OCI-LY3 (cell line): ENCODE measurements at regions not wholly inside any gene's neighbourhood (a gene's known extent, or its start where the extent isn't known, plus 50 kb on each side); places are given as distances from the start of the nearest gene placed in this dataset.
"Not testable (repeated sequence)": the region's sequence is repeated elsewhere in the genome, so short reads cannot be mapped to it uniquely, and the experiment has no call there.

ENCODE experiments used
- H2AFZ ChIP-seq: fragments of 200-600, 300-600 bp; shearing (Covaris generic); 2 replicates; pipeline ENCODE4 v1.6.0; 2014; ENCODE audit warnings: antibody characterized with exemption, low read depth, low read length
- H3K27ac ChIP-seq: fragments of 200-600, 300-600 bp; sonication (generic); 2 replicates; pipeline ENCODE4 v1.5.1; 2014; ENCODE audit warnings: mild to moderate bottlenecking, low read length, moderate library complexity, mixed read lengths
- H3K27me3 ChIP-seq: fragments of 200-600, 300-600 bp; sonication (generic); 2 replicates; pipeline ENCODE4 v1.6.1; 2014; ENCODE audit warnings: low read depth, low read length, mixed read lengths
- H3K36me3 ChIP-seq: fragments of 200-600, 300-600 bp; sonication (generic); replicated peaks from 2 replicates; pipeline ENCODE3; 2014; ENCODE audit warnings: low read depth, low read length, mixed read lengths
- H3K4me1 ChIP-seq: fragments of 300-600, 200-600 bp; sonication (generic); 2 replicates; pipeline ENCODE4 v1.6.1; 2014; ENCODE audit warnings: low read length, mixed read lengths
- H3K4me2 ChIP-seq: fragments of 200-600, 300-600 bp; sonication (generic); 2 replicates; pipeline ENCODE4 v1.6.1; 2014; ENCODE audit warnings: low read length, mixed read lengths
- H3K4me3 ChIP-seq: fragments of 300-600, 200-600 bp; sonication (generic); 2 replicates; pipeline ENCODE4 v1.5.1; 2014; ENCODE audit warnings: antibody characterized with exemption, mild to moderate bottlenecking, low read length, moderate library complexity
- H3K79me2 ChIP-seq: fragments of 300-600, 200-600 bp; shearing (Covaris generic); 2 replicates; pipeline ENCODE4 v1.6.1; 2014; ENCODE audit warnings: mild to moderate bottlenecking, low read length, mixed read lengths
- H3K9ac ChIP-seq: fragments of 300-600, 200-600 bp; shearing (Covaris generic); 2 replicates; pipeline ENCODE4 v1.6.0; 2014; ENCODE audit warnings: mild to moderate bottlenecking, low read length, moderate library complexity
- H3K9me3 ChIP-seq: fragments of 200-600, 300-600 bp; shearing (Covaris generic); 2 replicates; pipeline ENCODE4 v1.6.1; 2014; ENCODE audit warnings: low read length, mixed read lengths; ENCODE audit not compliant: insufficient read depth
- H4K20me1 ChIP-seq: fragments of 200-600, 300-600 bp; sonication (generic); 2 replicates; pipeline ENCODE4 v1.6.1; 2016; ENCODE audit warnings: low read length, mixed read lengths; ENCODE audit not compliant: insufficient read depth
- EZH2phosphoT487 ChIP-seq: fragments of 200-600 bp; shearing (Covaris generic); IDR thresholded peaks from 2 replicates; pipeline ENCODE4 v1.6.1; 2018; ENCODE audit warnings: antibody characterized with exemption, mixed run types, low read depth
- TF ChIP-seq, protein P1 (sequence below): fragments of 200-600, 300-600 bp; sonication (generic); IDR thresholded peaks from 2 replicates; pipeline ENCODE4 v1.5.1; 2014; ENCODE audit warnings: antibody characterized with exemption, low read length, low read depth

DNA sequence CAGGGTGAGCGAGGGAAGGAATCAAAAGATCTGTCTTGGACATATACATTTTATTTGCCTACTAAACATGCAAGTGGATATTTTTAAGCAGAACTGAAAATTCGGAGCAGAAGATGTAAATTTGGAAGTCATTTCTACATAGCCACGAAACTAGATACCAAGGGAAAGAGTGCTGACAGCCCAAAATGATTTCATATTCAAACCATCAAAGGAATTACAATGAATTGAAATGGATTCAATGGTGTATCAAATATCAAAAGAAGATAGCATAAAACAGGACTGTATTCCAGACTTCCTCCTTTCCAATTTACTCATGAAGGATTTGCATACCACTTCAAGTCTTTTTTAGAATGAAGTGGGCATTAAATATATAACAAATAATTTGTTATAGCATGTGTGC, 313.5 kb upstream of the KITLG start:
- Histone ChIP-seq H3K27ac (no peak overlapping the region), H2AFZ (no peak overlapping the region), H3K4me1 (peaks cover 55% of the 10 kb centered on the region), H3K79me2 (no peaks in the 10 kb centered on the region), H3K36me3 (no peaks in the 10 kb centered on the region), H3K9me3 (no peaks in the 10 kb centered on the region), H3K4me2 (peak overlapping the region; percentile 34), H3K4me3 (no peak overlapping the region), H3K9ac (no peak overlapping the region), H3K27me3 (no peaks in the 10 kb centered on the region), H4K20me1 (no peaks in the 10 kb centered on the region)
- TF ChIP-seq, protein P1, sequence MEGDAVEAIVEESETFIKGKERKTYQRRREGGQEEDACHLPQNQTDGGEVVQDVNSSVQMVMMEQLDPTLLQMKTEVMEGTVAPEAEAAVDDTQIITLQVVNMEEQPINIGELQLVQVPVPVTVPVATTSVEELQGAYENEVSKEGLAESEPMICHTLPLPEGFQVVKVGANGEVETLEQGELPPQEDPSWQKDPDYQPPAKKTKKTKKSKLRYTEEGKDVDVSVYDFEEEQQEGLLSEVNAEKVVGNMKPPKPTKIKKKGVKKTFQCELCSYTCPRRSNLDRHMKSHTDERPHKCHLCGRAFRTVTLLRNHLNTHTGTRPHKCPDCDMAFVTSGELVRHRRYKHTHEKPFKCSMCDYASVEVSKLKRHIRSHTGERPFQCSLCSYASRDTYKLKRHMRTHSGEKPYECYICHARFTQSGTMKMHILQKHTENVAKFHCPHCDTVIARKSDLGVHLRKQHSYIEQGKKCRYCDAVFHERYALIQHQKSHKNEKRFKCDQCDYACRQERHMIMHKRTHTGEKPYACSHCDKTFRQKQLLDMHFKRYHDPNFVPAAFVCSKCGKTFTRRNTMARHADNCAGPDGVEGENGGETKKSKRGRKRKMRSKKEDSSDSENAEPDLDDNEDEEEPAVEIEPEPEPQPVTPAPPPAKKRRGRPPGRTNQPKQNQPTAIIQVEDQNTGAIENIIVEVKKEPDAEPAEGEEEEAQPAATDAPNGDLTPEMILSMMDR, result no peak
- TF ChIP-seq EZH2phosphoT487, result no peak

DNA sequence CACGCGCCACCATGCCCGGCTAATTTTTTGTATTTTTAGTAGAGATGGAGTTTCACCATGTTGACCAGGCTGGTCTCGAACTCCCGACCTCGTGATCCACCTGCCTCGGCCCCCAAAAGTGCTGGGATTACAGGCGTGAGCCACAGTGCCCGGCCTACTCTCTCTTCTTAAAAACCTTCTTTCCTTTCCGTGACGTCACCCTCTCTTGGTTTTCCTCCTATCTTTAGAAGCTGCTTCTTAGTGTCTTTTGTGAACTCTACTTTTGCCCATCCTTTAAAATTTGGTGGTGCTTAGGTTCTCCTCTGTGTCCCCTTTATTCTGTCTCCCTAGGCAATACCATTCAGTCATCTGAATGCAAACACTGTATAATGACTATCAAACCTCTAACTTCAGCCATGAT, 311.2 kb upstream of the KITLG start:
- not testable (repeated sequence) for H3K9ac ChIP-seq, H3K36me3 ChIP-seq

DNA sequence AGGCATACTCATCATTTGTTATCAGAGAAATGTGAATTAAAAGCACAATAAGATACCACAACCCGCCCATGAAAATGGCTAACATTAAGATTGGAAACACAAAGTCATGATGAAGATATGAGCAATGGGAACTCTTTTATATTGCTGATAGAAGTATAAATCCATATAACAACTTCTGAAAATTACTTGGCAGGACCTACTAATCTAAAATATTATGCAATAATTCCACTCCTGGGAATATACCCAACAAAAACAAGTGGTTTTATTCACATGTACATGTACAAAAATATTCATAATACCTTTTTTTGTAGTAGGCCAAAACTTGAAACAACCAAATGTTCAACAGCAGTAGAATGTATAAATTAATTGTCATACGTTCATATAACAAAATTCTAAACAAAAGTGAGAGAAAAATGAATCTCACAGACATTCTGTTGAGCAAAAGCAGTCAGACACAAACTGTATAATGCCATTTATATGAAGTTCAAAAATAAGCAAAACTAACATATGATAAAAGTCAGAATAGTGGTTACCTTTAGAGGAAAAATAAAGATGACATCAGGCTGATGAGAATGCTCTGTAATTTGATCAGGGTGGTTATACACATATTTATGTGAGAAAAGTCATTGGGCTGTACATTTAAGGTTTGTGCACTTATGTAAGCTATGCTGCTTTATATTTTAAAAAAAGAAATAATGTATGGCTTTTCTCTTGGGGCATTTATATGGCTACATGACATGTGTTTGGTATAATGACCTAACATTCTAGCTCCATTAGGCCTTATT, 309.2 kb upstream of the KITLG start:
- H3K4me1 ChIP-seq, result peaks cover 42% of the 10 kb centered on the region
- H3K79me2 ChIP-seq, result no peaks in the 10 kb centered on the region
- H4K20me1 ChIP-seq, result no peaks in the 10 kb centered on the region
- no peak overlapping the region for H2AFZ ChIP-seq
- no peaks in the 10 kb centered on the region for H3K36me3 ChIP-seq
- H3K9me3 ChIP-seq, result no peaks in the 10 kb centered on the region
- H3K27me3 ChIP-seq, result no peaks in the 10 kb centered on the region
- no peak overlapping the region for H3K4me2 ChIP-seq
- H3K9ac ChIP-seq, result no peak overlapping the region
- no peak overlapping the region for H3K4me3 ChIP-seq
- TF ChIP-seq EZH2phosphoT487, result no peak
- TF ChIP-seq, protein P1, result no peak
- H3K27ac ChIP-seq, result no peak overlapping the region

More for the DNA sequence above, 311.2 kb upstream of the KITLG start:
- H2AFZ ChIP-seq, H4K20me1 ChIP-seq, H3K4me2 ChIP-seq, H3K4me3 ChIP-seq, H3K9me3 ChIP-seq, H3K79me2 ChIP-seq, H3K27me3 ChIP-seq, H3K27ac ChIP-seq: not testable (repeated sequence)
- peaks cover 47% of the 10 kb centered on the region for H3K4me1 ChIP-seq

DNA sequence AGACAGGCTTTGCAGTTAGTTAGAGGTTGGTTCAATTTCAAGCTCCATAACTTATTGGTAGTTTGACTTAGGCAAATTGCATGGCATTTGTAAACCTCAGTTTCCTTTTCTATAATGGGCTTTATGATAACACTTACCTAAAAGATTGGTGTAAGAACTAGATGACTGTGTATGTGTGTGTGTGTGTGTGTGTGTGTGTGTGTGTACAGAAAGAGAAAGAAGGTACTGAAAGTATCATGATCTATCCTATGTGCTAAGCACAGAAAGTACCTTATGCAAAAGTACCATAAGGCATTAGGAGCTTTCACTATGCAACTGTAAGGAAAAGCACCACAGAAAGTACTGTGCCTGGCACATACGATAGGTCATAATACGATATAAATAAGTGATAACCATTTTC, 304.3 kb upstream of the KITLG start:
- H3K4me1 ChIP-seq, result peaks cover 29% of the 10 kb centered on the region

More for the DNA sequence above, 304.3 kb upstream of the KITLG start:
- peak overlapping the region; percentile 51 for H3K4me2 ChIP-seq
- no peak overlapping the region; the same call in 1 of the 2 replicates for H3K9ac ChIP-seq
- no peaks in the 10 kb centered on the region for H3K36me3 ChIP-seq
- H4K20me1 ChIP-seq, result no peaks in the 10 kb centered on the region
- no peaks in the 10 kb centered on the region for H3K79me2 ChIP-seq
- peak overlapping the region; percentile 8; the same call in 1 of the 2 replicates for H2AFZ ChIP-seq
- peak overlapping the region; percentile 17 for H3K4me3 ChIP-seq
- no peaks in the 10 kb centered on the region for H3K27me3 ChIP-seq
- H3K9me3 ChIP-seq, result no peaks in the 10 kb centered on the region
- TF ChIP-seq EZH2phosphoT487, result no peak
- TF ChIP-seq, protein P1, result no peak
- H3K27ac ChIP-seq, result peak overlapping the region; percentile 36
